A673 (cell line): ENCODE measurements at regions not wholly inside any gene's neighbourhood (a gene's known extent, or its start where the extent isn't known, plus 50 kb on each side); places are given as distances from the start of the nearest gene placed in this dataset.

Source experiments
- EZH2 ChIP-seq: fragments of 200-600 bp; sonication (generic); IDR thresholded peaks from 2 replicates; pipeline ENCODE4 v1.6.1; 2017; ENCODE audit warnings: borderline replicate concordance, low read depth, mild to moderate bottlenecking, mixed read lengths, antibody characterized with exemption, low read length; ENCODE audit not compliant: poor library complexity, severe bottlenecking
- TF ChIP-seq, protein P1 (sequence below): fragments of 300-800, 200-600 bp; sonication (generic); conservative IDR thresholded peaks from 2 replicates; pipeline ENCODE4 v1.5.1; 2017; ENCODE audit warnings: low read depth, mild to moderate bottlenecking, antibody characterized with exemption, low read length, moderate library complexity, mixed read lengths

DNA sequence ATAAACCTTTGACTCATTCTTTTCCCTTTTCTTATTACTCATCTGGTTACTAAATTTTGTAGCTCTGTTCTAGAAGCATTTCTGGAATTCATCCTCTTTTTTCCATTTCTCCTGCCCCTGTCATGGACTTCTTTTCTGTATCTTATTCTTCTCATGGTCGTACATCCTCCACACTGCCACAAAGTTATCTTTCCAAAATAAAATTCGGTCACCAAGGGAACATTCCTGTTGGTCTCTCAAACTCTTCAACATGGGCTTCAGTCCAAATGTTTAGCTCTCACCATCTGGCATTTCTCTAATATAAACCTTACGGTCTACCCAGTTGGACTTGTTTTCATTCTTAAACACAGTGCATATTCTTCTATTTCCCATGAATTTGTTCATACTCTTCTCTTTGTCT lies 428.8 kb upstream of the ID4 start:
- no peak for TF ChIP-seq EZH2
- TF ChIP-seq, protein P1, sequence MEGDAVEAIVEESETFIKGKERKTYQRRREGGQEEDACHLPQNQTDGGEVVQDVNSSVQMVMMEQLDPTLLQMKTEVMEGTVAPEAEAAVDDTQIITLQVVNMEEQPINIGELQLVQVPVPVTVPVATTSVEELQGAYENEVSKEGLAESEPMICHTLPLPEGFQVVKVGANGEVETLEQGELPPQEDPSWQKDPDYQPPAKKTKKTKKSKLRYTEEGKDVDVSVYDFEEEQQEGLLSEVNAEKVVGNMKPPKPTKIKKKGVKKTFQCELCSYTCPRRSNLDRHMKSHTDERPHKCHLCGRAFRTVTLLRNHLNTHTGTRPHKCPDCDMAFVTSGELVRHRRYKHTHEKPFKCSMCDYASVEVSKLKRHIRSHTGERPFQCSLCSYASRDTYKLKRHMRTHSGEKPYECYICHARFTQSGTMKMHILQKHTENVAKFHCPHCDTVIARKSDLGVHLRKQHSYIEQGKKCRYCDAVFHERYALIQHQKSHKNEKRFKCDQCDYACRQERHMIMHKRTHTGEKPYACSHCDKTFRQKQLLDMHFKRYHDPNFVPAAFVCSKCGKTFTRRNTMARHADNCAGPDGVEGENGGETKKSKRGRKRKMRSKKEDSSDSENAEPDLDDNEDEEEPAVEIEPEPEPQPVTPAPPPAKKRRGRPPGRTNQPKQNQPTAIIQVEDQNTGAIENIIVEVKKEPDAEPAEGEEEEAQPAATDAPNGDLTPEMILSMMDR, result no peak
